IPS DF 4.7 (cell line): ENCODE measurements at regions not wholly inside any gene's neighbourhood (a gene's known extent, or its start where the extent isn't known, plus 50 kb on each side); places are given as distances from the start of the nearest gene placed in this dataset.

Experiments
- DNase-seq: peaks from one replicate; pipeline ENCODE4 v3.0.0-alpha.2; 2013; ENCODE audit warnings: low spot score; ENCODE audit errors: extremely low read depth

DNA sequence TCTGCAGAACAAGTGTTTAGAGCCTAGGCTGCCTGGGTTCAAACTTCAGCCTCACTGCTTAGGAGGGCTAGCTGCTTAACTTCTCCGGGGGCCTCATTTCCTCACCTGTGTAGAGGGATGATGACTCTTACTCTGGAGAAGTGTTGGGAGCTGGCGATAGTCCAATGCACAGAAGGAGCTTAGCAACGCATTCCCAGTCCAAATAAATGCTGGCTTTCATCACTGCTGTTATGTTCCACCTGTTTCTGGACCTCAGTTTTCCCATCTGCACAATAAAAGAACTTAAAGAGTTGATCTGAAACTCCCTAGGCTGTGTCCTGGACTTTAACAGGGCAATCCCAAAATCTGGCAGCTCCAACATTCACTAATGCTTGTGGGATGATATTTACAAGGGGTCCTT is 337.8 kb downstream of the MIAT start:
- DNase-seq: no peak

DNA sequence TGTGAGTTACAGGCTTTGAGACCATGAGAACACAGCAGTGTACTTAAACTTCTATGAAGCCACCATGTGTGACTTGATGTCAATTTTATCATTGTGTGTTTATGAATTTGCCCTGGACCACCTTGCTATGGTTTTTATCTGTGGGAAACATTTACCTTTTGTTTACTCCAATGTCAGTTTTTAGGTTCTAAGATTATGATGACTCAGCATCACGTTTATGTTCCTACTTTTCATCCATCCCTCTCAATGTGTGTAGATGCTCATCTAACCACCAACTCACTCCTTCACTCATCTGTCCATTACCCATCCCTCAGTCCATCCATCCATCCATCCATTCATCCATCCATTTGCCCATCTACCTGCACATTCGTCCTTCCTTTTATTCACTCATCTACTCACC is 338.8 kb downstream of the MIAT start:
- no peak for DNase-seq

DNA sequence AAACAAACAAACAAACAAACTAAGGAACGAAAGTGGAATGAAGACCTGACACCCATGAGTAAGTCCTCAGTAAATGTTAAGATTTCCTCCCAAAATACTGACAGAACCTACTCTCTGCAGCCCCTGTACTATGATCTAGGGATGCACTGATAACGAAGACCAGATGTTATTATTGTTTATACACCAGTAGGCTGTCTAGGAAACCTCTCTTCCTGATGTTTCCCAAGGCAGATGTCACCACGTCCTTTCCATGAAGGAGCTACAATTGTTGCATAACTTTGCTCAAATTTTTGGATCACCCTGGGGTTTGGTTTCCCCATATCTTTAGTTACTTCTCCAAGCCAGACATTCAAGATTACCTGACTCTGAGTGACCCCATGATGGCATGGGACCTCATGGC is 340.7 kb downstream of the MIAT start:
- DNase-seq: no peak

DNA sequence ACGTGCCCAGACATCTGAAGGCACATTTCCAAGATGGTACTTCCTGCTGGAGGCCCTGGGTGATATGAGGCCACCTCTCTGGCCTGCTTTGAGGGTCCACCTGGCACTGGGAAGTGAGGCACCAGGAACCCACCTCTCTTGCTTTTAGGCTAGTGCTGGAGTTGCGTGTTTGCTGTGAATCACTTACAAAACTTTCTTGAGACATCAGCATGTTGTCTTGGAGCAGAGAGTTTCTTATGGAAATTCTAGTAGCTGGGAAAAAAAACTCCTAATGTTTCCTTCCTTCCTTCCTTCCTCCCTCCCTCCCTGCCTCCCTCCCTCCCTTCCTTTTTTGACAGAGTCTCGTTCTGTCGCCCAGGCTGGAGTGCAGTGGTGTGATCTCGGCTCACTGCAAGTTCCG is 341.3 kb downstream of the MIAT start:
- DNase-seq: no peak

DNA sequence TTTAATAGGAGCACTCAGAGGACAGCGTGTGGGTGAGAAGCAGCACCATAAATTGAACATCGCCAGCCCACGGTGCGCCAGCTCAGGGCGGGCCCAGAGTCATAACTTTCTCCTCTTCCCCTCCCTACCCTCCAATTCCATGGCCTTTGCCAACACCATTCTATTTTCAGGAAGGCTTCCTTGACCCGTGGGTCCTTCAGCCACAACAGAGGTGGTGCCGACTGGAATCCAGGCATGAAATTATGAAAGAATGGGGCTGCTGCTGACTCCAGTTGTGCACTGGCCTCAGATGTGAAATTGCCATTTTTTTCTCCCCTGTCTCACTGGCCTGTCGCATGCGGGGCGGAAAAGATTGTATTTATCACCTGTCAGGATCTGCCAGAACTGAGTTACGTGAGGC is 345.9 kb downstream of the MIAT start:
- DNase-seq: no peak

DNA sequence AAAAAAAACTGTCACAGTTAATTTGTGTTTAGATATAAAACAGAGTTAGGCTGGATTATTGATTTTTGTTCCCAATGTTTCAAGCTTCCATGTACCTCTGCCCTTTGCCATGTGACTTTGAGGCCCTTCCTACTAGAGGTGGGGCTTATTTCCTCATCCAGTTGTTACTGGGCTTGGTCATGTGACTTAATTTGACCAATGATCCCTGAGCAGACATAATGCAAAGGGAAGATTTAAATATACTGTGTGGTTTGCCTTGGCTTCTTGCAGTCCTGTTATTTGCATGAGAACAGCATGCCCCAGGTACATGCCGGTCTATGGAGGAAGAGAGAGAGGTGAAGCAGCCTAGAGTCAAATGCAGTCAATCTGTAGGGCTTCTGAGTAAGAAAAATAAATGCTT is 347.0 kb downstream of the MIAT start:
- DNase-seq: peak; percentile 75

DNA sequence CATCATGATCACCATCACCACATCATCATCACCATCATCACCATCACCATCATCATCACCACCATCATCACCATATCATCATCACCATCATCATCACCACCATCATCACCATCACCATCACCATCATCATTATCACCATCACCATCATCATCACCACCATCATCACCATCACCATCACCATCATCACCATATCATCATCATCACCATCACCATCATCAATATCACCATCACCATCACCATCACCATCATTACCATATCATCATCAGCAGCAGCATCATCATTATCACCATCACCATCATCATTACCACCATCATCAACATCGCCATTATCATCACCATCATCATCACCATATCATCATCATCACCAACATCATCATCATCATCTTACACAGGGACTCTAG is 351.1 kb downstream of the MIAT start:
- no peak for DNase-seq

DNA sequence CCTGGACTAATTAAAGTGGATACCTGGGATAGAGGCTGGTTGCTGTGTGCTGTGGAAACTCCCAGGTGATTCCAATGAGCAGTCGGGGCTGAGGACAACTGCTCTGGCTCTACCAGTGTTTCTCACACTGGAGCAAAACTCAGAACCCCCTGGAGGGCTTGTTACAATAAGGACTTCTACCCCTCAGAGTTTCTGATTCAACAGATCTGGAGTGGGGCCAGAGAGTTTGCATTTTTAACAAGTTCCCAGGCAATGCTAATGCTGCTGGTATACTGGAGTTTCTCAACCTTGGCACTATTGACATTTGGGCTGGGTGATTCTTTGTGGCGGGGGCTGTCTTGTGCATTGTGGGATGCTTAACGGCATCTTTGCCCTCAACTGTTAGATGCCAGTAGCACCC is 353.7 kb downstream of the MIAT start:
- DNase-seq: no peak

DNA sequence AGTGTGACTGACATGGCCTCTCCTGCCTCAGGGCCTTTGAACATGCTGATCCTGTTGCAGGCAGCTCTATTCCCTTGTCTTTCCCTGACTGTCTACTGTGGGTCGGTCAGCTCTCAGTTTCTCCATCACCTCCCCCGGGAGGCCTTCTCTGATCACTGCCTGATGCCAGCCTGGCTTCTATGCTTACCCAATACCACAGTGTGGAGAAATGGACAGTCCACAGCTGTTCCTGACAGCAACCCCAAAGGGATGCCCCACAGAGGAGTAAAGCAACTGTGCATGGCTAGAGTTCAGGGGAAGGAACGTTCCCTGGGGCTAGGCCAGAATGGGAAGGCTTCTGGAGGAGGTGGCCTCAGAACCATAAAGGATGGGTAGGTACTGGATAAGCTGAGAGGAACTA is 354.3 kb downstream of the MIAT start:
- no peak for DNase-seq

DNA sequence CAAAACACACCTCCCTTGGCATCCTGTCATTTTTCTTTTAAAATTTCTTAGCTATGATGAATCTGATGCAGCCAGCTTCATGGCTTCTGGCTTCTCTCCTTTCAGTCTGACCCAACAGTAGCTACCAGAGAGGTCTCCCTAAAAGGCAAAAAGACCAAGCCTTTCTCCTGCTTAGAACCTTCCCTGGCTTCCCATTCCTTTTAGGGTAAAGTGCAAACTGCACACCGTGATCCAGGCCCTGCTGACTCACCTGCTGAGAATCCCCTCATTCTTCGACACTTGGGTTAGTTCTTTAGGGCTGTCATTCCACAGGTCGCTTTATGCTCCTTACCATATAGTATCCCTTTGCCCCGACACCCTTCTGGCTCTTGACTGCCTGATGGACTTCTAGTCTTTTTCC is 362.4 kb downstream of the MIAT start:
- no peak for DNase-seq

DNA sequence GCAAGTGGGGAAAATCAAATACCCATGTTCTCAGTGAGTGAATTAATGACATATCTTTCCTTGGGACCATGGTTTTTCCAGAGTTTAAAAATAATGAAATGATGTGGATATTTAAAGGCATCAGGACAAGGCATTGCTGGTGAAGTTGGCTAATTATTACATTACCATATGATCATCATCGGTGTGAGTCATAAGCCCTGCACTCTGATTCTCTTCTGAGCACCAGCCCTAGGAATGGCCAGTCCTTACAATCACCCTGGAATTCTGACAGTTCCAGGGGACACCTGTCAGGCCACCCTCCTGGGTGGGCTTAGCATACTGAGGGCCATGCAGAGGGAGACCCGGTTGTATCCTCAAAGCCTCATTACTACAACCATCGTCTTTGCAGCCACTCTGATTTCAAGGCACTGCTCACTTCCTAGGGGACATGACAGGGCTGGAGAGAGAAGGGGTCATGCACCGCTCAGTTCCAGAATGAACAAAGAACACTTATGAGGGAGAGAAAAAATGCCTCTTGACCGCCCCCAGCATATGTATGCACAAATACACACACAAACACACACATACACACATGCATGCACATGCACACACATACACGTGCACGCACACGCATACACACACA is 365.0 kb downstream of the MIAT start:
- DNase-seq: no peak

DNA sequence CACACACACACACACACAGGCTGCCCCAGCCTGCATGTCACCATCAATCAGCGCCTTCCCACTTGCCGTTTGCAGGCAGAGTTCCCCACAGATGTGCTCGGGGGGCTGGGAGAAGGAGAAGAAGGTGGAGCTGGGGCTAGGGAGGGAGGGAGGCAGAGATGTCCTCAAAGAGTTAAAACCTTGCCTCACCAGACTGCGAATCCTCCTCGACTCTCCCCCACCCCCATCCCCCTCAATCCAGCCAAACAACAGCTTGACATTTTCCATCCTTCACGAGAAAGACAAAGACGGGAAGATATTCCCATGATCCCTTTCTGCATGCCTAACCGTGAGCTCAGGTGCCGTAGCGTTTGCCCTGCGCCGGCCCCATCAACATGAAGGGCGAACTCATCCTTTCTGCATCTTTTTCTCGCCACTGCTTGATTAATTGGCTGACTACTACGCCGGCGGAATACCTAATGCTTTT is 365.5 kb downstream of the MIAT start:
- DNase-seq: no peak

DNA sequence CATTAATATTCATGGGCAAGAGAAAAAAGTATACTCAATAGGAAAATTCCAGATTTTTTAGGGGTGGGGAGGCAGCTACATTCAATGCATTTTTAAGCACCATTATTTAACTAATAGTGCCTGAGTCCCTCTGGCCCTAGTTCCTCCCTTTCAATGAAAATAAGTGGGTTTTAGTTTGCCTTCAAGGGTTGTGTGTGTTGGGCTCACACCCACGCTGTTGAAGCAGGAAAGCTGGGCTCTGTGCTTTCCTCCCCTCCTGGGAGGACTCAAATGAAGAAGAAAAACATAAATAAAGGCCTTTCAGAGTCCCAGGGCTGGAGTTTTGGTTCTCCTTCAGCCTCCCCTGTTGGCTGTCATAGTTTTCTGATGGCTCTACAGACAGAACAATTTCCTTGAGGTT is 366.2 kb downstream of the MIAT start:
- no peak for DNase-seq

DNA sequence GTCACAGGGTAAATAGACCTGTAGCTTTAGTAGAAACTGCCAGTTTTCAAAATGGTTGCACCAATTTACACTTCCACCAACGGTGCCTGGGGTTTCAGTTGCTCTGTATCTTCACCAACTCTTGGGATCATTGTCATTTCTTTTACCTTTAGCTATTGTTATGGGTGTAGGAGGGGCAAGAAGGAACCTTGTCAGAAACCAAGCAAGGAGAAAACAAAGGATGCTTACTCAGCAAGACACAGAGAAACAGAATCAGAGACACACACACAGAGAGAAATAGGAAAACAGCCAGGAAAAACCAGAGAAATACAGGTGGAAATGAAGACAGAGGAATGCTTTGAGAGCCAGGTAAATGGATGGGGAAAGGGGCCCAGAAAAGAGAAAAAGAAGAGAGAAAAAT is 367.6 kb downstream of the MIAT start:
- DNase-seq: no peak

DNA sequence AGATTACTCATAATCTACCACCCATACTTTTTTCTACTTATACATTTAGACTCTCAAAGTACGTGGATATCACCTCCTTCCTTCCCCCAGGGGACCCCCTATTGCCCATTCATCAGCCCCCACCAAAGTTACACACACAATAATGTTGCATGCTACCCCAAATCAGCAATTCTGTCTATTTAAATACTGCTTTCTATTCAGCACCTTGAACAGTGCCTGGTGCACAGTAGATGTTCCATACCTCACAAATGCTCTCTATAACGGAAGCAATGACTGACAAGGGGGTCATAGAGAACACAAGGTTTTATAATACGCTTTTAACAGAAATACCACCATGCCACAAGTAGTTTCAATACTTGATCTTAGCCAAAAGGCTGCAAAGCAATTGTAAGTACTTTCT is 370.7 kb downstream of the MIAT start:
- no peak for DNase-seq

DNA sequence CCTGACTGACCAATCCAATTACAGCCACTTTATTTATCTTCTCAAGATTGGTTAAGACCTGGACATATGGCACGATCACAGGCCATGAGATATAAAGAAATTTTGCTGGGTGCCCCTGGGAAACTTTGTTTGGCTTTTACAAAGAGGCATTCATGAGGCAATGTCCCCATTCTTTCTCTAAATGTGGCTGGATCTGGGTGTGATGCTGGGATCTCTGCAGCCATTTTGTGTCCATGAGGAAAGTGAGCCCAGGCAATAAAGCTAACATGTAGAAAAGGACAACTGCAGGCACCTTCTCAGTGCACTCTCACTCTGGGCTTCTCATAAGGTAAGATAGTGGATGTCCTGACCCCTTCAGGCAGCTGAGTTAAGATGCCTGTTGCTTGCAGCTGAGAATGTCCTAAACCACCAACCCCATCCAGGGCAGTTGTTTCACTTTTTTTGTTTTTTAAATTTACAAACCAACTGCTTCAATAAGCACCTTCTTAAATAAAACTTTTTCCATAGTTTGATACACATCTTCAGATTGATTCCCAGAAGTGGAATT is 372.3 kb downstream of the MIAT start:
- no peak for DNase-seq

DNA sequence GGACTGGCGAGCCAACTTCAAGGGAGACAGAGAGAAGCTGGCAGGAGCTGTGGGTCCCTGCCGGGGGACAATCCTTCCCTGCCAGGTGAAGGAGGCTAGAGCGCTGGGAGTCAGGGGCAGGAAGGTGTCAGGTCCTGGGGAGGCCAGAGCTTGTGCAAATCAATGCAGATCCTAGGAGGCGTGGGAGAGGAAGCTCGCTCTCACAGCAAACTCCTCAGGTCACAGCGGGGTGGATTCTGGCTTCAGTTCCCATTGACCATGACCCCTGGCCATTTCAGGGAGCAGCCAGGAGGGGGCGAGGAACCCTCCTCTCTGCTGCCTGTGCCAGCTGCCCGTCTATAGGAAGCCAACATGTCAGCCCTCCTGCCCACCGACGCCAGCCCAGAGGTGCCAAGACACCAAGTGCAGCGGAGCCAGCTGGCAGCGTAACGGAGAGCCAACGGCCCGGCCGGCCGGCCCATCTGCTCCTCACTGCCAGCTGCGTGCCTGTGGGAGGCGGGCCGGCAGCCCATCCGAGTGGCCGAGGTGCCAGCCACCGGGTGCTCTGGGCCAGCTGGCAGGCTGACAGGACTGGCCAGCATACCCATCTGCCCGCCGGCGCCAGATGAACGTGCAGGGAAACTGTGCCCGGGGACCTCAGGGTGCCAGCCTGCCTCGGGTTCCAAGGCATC is 374.8 kb downstream of the MIAT start:
- peak; percentile 33 for DNase-seq

DNA sequence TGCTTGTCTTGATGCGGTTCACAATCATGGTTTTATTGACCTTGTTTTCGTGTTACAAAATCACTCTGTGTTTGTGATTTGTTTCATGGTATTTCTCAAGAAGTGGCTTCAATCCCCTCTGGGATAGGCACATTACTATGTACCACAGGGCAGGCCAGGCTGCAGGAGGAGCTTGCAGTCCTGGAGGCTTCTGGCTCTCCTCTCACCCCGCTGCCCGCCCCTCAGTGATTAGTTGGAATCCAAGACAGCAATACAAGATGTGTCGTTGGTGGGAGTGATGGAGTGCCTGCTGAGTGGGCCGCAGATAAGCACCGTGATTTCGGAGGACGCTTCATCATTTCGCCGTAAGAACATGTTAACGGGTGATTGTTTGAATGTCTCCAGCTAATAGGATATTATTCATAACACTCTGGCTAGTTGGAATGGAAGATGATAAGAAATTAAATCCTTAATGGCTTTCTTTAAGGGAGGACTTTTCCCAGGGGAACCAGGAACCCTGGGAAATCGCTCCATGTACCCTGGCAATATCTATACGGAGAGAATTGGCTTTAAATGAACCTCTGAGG is 384.4 kb downstream of the MIAT start:
- no peak for DNase-seq

DNA sequence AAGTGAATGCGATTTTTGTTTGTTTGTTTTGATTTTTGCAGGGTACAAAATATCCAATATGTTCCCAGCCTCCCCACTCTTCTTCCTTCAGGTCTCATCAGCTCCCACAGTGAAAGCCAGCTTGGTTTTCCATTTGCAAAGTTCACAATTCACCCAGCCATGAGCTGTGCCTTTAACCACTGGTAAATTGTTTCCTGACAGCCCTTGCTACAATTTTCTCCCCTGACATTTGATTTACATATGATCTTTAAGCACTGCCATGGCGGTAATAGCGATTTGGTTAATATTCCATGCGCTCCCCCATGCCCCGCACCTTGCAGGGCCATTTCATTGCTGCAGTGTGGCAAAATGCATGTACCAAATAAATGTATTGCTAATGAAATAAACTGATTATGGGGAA is 385.9 kb downstream of the MIAT start:
- DNase-seq: no peak

DNA sequence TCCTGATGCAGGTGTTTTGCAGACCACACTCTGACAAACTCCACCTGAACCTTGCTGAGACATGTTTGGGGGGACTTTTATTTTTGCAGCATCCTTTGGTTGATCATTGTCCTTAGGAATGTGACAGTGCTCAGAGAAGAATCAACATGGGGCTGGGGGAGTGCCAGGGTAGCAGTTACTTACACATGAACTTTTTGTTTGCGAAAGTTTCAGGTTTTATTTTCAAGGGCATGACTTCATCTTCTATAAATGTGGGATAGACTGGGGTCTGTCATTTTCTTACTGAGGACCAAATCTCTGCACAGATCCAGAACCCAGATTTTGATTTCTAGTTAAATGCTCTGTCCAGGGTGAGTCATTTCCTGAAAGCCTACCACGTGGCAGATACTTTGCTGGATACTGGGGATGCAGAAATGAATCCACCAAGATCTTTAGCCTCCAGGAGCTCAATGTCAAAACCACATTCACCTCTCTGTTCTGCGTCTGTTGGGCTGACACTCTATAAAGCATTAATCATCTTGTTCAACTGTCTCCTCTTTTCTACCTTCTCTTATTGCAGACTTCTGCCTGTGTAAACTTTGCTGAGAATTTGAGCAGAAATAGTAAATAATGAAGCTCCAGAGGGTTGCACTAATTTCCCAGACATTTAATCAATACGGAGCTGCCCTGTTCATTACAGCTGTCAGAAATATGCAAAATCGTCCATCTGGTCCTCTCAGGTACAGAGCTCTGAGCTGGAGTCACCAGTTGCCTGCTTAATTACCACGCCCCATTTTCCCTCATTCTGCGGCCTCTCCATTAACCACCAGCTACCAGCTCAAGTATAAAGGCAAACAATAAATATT is 387.9 kb downstream of the MIAT start:
- no peak for DNase-seq

DNA sequence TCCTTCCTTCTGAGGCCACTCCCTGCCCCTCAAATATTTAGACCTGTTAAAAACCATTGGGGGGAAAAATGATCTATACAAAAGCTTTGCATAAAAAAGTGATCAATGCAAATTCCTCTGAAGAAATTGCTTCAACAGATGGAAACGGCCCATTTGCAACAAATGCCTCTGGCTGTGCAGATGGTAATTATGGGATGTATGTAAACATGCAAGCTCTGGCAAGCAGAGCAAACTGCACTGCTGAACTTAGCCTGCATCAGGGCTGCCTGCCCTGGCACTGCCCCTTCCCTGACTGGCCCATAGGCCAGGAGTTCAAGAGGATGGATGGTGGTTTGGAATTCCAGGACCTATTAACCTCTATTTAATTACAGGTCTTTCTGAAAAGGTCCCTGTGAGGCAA is 388.7 kb downstream of the MIAT start:
- no peak for DNase-seq

DNA sequence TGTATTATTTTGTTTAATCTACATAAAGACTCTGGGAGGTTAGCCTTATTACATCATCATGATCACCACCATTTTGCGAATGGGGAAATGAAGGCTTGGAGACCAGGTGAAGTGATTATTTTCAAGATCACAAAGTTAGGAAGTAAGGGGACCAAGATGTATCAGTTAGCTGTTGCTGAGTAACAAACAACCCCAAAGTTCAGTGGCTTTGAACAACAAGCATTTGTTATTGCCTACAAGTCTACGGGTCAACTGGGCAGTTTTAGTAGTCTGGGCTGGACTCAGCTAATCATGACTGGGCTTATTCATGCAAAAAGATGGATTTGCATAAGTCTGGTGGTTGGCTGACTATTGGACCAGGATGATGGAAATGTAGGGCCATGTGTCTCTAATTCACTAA is 389.2 kb downstream of the MIAT start:
- no peak for DNase-seq
